SK-N-MC (cell line): ENCODE measurements at regions not wholly inside any gene's neighbourhood (a gene's known extent, or its start where the extent isn't known, plus 50 kb on each side); places are given as distances from the start of the nearest gene placed in this dataset.
"Not testable (repeated sequence)": the region's sequence is repeated elsewhere in the genome, so short reads cannot be mapped to it uniquely, and the experiment has no call there.

Source experiments
- DNase-seq: peaks from one replicate; pipeline ENCODE4 v3.0.0-alpha.2; 2011; ENCODE audit warnings: low read depth, low spot score
- H3K27ac ChIP-seq: fragments of 200-600 bp; sonication (generic); 2 replicates; pipeline ENCODE4 v1.5.1; 2016; ENCODE audit warnings: mixed run types
- H3K36me3 ChIP-seq: fragments of 200-600 bp; sonication (generic); 2 replicates; pipeline ENCODE4 v1.6.1; 2017; ENCODE audit warnings: antibody characterized with exemption, low read length, mixed read lengths; ENCODE audit not compliant: insufficient read depth
- H3K4me3 ChIP-seq: fragments of 200-600 bp; sonication (generic); 2 replicates; pipeline ENCODE4 v1.5.1; 2016
- H3K9ac ChIP-seq: fragments of 200-600 bp; sonication (generic); 2 replicates; pipeline ENCODE4 v1.8.0; 2017; ENCODE audit warnings: mixed run types, mixed read lengths; ENCODE audit not compliant: insufficient read length
- H3K9me3 ChIP-seq: fragments of 200-600 bp; sonication (generic); 2 replicates; pipeline ENCODE4 v1.6.1; 2017; ENCODE audit warnings: low read depth, mild to moderate bottlenecking, antibody characterized with exemption, low read length, moderate library complexity, mixed read lengths
- EZH2 ChIP-seq: fragments of 200-600 bp; sonication (generic); IDR thresholded peaks from one replicate; pipeline ENCODE4 v1.6.1; 2017; ENCODE audit warnings: antibody characterized with exemption
- FOXP2 ChIP-seq: optimal IDR thresholded peaks from 2 replicates; pipeline ENCODE3; 2011; ENCODE audit warnings: mild to moderate bottlenecking, moderate library complexity; ENCODE audit not compliant: insufficient read depth; ENCODE audit errors: extremely low read length, control extremely low read depth
- POLR2AphosphoS5 ChIP-seq: IDR thresholded peaks from 2 replicates; pipeline ENCODE4 v1.6.1; 2012; ENCODE audit warnings: mild to moderate bottlenecking, low read depth, low read length, borderline replicate concordance

DNA sequence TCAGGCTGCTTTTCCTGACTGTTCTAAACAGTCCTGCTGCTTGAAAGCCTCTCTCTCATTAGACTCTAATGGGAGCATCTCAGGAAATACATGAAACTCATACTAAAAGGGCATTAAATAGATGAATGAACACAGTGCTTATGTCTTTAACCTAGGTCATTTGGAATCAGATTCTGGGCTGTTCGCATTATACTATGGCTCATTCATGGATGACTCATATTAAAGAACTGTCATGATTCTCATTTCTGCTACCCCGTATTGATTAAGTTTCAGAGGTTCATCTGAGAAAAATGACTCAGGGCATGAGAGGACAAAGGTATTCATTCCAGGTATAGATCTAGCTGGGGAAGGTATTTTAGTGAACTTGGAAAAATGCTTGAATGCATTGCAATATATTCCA is 335.5 kb downstream of the GJA1 start:
- Histone ChIP-seq H3K27ac (no peak overlapping the region), H3K9me3 (no peaks in the 10 kb centered on the region), H3K9ac (no peak overlapping the region), H3K36me3 (no peaks in the 10 kb centered on the region), H3K4me3 (no peak overlapping the region)
- TF ChIP-seq EZH2, result no peak
- TF ChIP-seq POLR2AphosphoS5, result no peak
- no peak for TF ChIP-seq FOXP2
- no peak for DNase-seq

DNA sequence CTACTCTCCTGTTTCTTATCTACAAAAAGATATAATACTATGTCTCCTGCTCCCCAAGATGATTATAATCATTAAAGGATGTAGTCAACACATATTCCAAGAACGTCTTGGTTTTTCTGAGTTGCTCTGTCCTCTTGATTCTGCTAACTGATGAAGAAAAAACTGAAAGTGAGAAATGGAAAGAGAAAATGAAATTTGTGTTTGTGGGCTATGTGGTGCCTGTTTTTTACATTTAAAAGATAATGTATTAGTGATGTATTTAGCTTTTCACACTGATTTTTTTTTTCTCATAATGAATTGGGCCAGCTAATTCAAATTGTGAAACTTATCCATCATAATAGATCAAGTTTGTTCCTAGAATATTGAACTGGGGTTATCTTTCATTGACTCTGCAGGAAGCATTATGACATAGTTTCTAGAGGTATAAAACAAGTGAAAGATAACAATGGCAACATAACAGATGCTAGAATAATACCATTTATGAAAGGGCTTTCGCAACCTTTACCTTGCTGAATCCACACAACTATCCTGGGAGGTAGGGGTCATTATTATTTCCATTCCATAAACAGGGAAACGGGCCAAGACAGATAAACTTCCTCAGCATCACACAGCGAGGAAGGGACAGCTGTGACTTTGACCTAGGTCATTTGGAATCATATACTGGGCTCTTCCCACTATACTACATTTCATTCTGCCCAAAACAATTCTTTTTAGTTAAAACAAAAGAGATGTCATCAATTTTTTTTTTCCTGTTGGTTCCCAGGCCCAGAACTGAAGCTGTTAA is 336.7 kb downstream of the GJA1 start:
- TF ChIP-seq EZH2 (no peak), POLR2AphosphoS5 (no peak), FOXP2 (no peak)
- no peak overlapping the region for H3K9ac ChIP-seq
- H3K4me3 ChIP-seq, result no peak overlapping the region
- H3K36me3 ChIP-seq, result no peaks in the 10 kb centered on the region
- H3K9me3 ChIP-seq, result no peaks in the 10 kb centered on the region
- DNase-seq, result no peak
- no peak overlapping the region for H3K27ac ChIP-seq

- Histone ChIP-seq H3K9ac (no peak overlapping the region), H3K36me3 (no peaks in the 10 kb centered on the region)
Observed at GRCh38 chr6:121776054-121776453, 340.6 kb downstream of the GJA1 start.

GRCh38 chr6:121780325-121781321 is 345.2 kb downstream of the GJA1 start:
- H3K27ac ChIP-seq, result no peak overlapping the region
- TF ChIP-seq FOXP2, result no peak
- no peak for TF ChIP-seq EZH2
- no peak for TF ChIP-seq POLR2AphosphoS5
- H3K9me3 ChIP-seq, result no peaks in the 10 kb centered on the region
- no peak overlapping the region for H3K4me3 ChIP-seq
- H3K9ac ChIP-seq, result no peak overlapping the region
- DNase-seq, result no peak
- no peaks in the 10 kb centered on the region for H3K36me3 ChIP-seq

More at GRCh38 chr6:121776054-121776453, 340.6 kb downstream of the GJA1 start:
- TF ChIP-seq EZH2, result no peak
- no peak for TF ChIP-seq POLR2AphosphoS5
- no peak for TF ChIP-seq FOXP2
- H3K27ac ChIP-seq, result no peak overlapping the region
- H3K4me3 ChIP-seq, result no peak overlapping the region
- DNase-seq, result no peak
- no peaks in the 10 kb centered on the region for H3K9me3 ChIP-seq

GRCh38 chr6:121791396-121792315 is 356.2 kb downstream of the GJA1 start:
- DNase-seq, result peak; percentile 12
- Histone ChIP-seq H3K9ac (no peak overlapping the region), H3K4me3 (no peak overlapping the region), H3K27ac (no peak overlapping the region), H3K9me3 (no peaks in the 10 kb centered on the region), H3K36me3 (no peaks in the 10 kb centered on the region)
- TF ChIP-seq EZH2 (no peak), POLR2AphosphoS5 (no peak), FOXP2 (no peak)

GRCh38 chr6:121794630-121795029 is 359.2 kb downstream of the GJA1 start:
- Histone ChIP-seq H3K9me3 (no peaks in the 10 kb centered on the region), H3K27ac (no peak overlapping the region), H3K9ac (no peak overlapping the region), H3K36me3 (no peaks in the 10 kb centered on the region), H3K4me3 (no peak overlapping the region)
- TF ChIP-seq EZH2 (no peak), POLR2AphosphoS5 (no peak), FOXP2 (no peak)
- DNase-seq, result no peak

DNA sequence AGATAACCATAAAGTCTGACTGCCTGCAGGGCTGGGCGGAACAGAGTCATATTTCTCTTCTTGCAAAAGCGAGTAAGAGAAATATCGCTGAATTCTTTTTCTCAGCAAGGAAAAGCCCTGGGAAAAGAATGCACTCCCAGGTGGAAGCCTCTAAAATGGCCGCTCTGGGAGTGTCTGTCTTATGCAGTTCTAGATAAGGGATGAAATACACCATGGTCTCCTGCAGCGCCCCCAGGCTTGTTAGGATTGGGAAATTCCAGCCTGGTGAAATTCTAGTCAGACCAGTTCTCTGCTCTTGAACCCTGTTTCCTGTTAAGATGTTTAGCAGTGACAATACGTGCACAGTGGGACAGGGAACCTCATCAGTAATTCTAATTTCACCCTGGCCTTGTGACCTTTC is 362.2 kb downstream of the GJA1 start:
- not testable (repeated sequence) for H3K36me3 ChIP-seq, DNase-seq, H3K4me3 ChIP-seq, H3K9me3 ChIP-seq, H3K27ac ChIP-seq, H3K9ac ChIP-seq

DNA sequence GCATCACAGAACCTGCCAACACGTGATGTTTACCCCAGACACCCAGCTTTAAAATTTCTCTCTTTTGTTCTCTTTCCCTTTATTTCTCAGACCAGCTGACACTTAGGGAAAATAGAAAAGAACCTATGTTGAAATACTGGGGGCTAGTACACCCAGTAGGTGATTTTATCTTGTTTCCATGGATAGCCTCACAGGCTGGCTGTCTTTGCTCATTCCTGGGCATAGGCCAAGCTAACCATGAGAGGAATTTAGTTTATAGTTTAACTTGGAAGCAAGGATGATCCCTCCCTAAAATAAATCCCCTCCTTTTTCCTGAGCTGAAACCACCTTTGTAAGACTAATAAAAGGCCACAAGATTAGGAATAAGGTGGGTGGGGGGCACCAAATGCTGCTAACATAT is 362.7 kb downstream of the GJA1 start:
- H3K36me3 ChIP-seq, H3K9me3 ChIP-seq, H3K4me3 ChIP-seq, DNase-seq, H3K27ac ChIP-seq, H3K9ac ChIP-seq: not testable (repeated sequence)
